ENCODE measurements at regions not wholly inside any gene's neighbourhood (a gene's known extent, or its start where the extent isn't known, plus 50 kb on each side); places are given as distances from the start of the nearest gene placed in this dataset.

GRCh38 chr6:744666-745353 lies 51.9 kb upstream of the EXOC2 start:
- Histone ChIP-seq H3K9ac (ENCODE audit: low read length) (no peak overlapping the region), H3K4me1 (ENCODE audit: low read length) (peaks cover 11% of the 10 kb centered on the region), H4K20me1 (ENCODE audit: insufficient read depth, low read length) (no peaks in the 10 kb centered on the region), H2AFZ (ENCODE audit: low read depth, low read length) (no peak overlapping the region), H3K4me3 (ENCODE audit: low read length) (no peak overlapping the region), H3K27ac (ENCODE audit: low read length) (no peak overlapping the region), H3K4me2 (ENCODE audit: low read length) (no peak overlapping the region), H3K9me3 (ENCODE audit: insufficient read depth, low read length) (no peaks in the 10 kb centered on the region), H3K27me3 (ENCODE audit: low read depth, low read length) (0 out of 2 replicates have a peak, but pooled peaks cover 2% of the 10 kb centered on the region), H3K36me3 (replicated peaks; ENCODE audit: low read depth, low read length) (no peaks in the 10 kb centered on the region), H3K79me2 (ENCODE audit: low read length) (no peaks in the 10 kb centered on the region)
- no peak for TF ChIP-seq EZH2phosphoT487 (IDR thresholded peaks at IDR 0.05; ENCODE audit: low read depth)
- TF ChIP-seq CTCF (IDR thresholded peaks at IDR 0.05; ENCODE audit: low read depth, low read length) = no peak

- H2AFZ ChIP-seq (ENCODE audit: low read depth, low read length) = no peak overlapping the region
- H3K9me3 ChIP-seq (ENCODE audit: insufficient read depth, low read length) = no peaks in the 10 kb centered on the region
- H3K79me2 ChIP-seq (ENCODE audit: low read length) = no peaks in the 10 kb centered on the region
- TF ChIP-seq CTCF (IDR thresholded peaks at IDR 0.05; ENCODE audit: low read depth, low read length) = no peak
- TF ChIP-seq EZH2phosphoT487 (IDR thresholded peaks at IDR 0.05; ENCODE audit: low read depth) = no peak
- H3K36me3 ChIP-seq (replicated peaks; ENCODE audit: low read depth, low read length) = no peaks in the 10 kb centered on the region
- no peak overlapping the region for H3K27ac ChIP-seq (ENCODE audit: low read length)
- H3K27me3 ChIP-seq (ENCODE audit: low read depth, low read length) = no peaks in the 10 kb centered on the region
- H3K4me3 ChIP-seq (ENCODE audit: low read length) = no peak overlapping the region
- no peak overlapping the region for H3K9ac ChIP-seq (ENCODE audit: low read length)
- peaks cover 11% of the 10 kb centered on the region for H3K4me1 ChIP-seq (ENCODE audit: low read length)
- H4K20me1 ChIP-seq (ENCODE audit: insufficient read depth, low read length) = no peaks in the 10 kb centered on the region
- no peak overlapping the region for H3K4me2 ChIP-seq (ENCODE audit: low read length)
These were observed 50.6 kb upstream of the EXOC2 start for GRCh38 chr6:743320-744096.
